Natural killer cell (primary cell): ENCODE measurements at regions not wholly inside any gene's neighbourhood (a gene's known extent, or its start where the extent isn't known, plus 50 kb on each side); places are given as distances from the start of the nearest gene placed in this dataset.

Experiments
- ATAC-seq, 3 donors: fragments of 150-1000 bp in 2 of 3; fragments of 200-7000 bp in 1 of 3; cut with Tn5 transposase; 1 replicate in 1 of 3; 2 replicates in 2 of 3; pipeline ENCODE4 v1.10.0; 2021; ENCODE audit warnings: mild to moderate bottlenecking in 2 of 3, moderate library complexity in 2 of 3
- DNase-seq, 2 donors: peaks; one replicate each; pipeline versions ENCODE4 v3.0.0 to v3.0.0-alpha.2; 2013 to 2021; ENCODE audit warnings: mixed read lengths in 1 of 2
- H3K27ac ChIP-seq: one replicate; pipeline ENCODE4 v1.5.1; 2013; ENCODE audit warnings: mild to moderate bottlenecking, low read length
- H3K27me3 ChIP-seq: one replicate; pipeline ENCODE4 v1.6.1; 2013; ENCODE audit warnings: low read length; ENCODE audit not compliant: control insufficient read depth, insufficient read depth
- H3K36me3 ChIP-seq: one replicate; pipeline ENCODE4 v1.6.1; 2013; ENCODE audit warnings: low read length; ENCODE audit not compliant: control insufficient read depth, insufficient read depth
- H3K4me1 ChIP-seq: one replicate; pipeline ENCODE4 v1.6.1; 2013; ENCODE audit warnings: low read length; ENCODE audit not compliant: control insufficient read depth, insufficient read depth
- H3K4me3 ChIP-seq: one replicate; pipeline ENCODE4 v1.5.1; 2013; ENCODE audit warnings: low read length
- H3K9me3 ChIP-seq: one replicate; pipeline ENCODE4 v1.6.1; 2013; ENCODE audit warnings: low read length; ENCODE audit not compliant: control insufficient read depth, insufficient read depth
- H3K27ac Mint-ChIP-seq, 2 donors: one replicate each; pipeline ENCODE4 v1.8.0; 2022; ENCODE audit warnings: mild to moderate bottlenecking in 2 of 2, mixed read lengths in 2 of 2, moderate library complexity in 1 of 2
- H3K27me3 Mint-ChIP-seq, 2 donors: one replicate each; pipeline ENCODE4 v1.8.0; 2022; ENCODE audit warnings: low read depth in 2 of 2, mixed read lengths in 2 of 2
- H3K36me3 Mint-ChIP-seq: one replicate; pipeline ENCODE4 v1.8.0; 2022; ENCODE audit warnings: mixed read lengths
- H3K4me1 Mint-ChIP-seq, 2 donors: one replicate each; pipeline ENCODE4 v1.8.0; 2022; ENCODE audit warnings: mixed read lengths in 2 of 2
- H3K4me3 Mint-ChIP-seq: one replicate; pipeline ENCODE4 v1.8.0; 2022; ENCODE audit warnings: mild to moderate bottlenecking, moderate library complexity, mixed read lengths
- H3K9me3 Mint-ChIP-seq, 2 donors: one replicate each; pipeline ENCODE4 v1.8.0; 2022; ENCODE audit warnings: mixed read lengths in 2 of 2
- CTCF ChIP-seq: fragments of 200-600 bp; IDR thresholded peaks from one replicate; pipeline ENCODE4 v1.8.0; 2022; ENCODE audit warnings: antibody characterized with exemption
- WGBS: methylation state at CpG from one replicate; pipeline ENCODE4 v1.1.7; 2013; ENCODE audit warnings: missing lambda C conversion rate; ENCODE audit not compliant: insufficient coverage; 5-methylcytosine and 5-hydroxymethylcytosine counted together
- intact Hi-C: fragments of 100-400 bp; cut with micrococcal nuclease; formaldehyde crosslinking; loops from one replicate; pipeline ENCODE4 v1.14.2; 2022

- no peaks in the 10 kb centered on the region for H3K27me3 Mint-ChIP-seq
- H3K4me1 ChIP-seq: no peaks in the 10 kb centered on the region
- DNase-seq (no peak), ATAC-seq (no peak)
- H3K4me1 Mint-ChIP-seq: no peaks in the 10 kb centered on the region
- intact Hi-C loops: no loop called here
- no peak overlapping the region for H3K27ac ChIP-seq
- no peaks in the 10 kb centered on the region for H3K36me3 Mint-ChIP-seq
- H3K9me3 ChIP-seq: no peaks in the 10 kb centered on the region
- no peak overlapping the region for H3K4me3 Mint-ChIP-seq
- 20% methylated on average over 1 of the region's 3 CpGs for WGBS
- TF ChIP-seq CTCF: no peak
- H3K4me3 ChIP-seq: no peak overlapping the region
- no peaks in the 10 kb centered on the region for H3K36me3 ChIP-seq
- H3K9me3 Mint-ChIP-seq: peaks cover 7 to 20% of the 10 kb centered on the region in 2 donors
- no peaks in the 10 kb centered on the region for H3K27me3 ChIP-seq
- no peak overlapping the region for H3K27ac Mint-ChIP-seq
These were observed 1808.9 kb upstream of the TENM3 start for GRCh38 chr4:180434131-180434895.

GRCh38 chr4:180436361-180436760, 1806.8 kb upstream of the TENM3 start:
- no peak for TF ChIP-seq CTCF
- no peak overlapping the region for H3K27ac Mint-ChIP-seq
- H3K36me3 ChIP-seq: no peaks in the 10 kb centered on the region
- WGBS: 67% methylated on average over 1 of the region's 1 CpG
- no peaks in the 10 kb centered on the region for H3K4me1 Mint-ChIP-seq
- H3K27ac ChIP-seq: no peak overlapping the region
- peaks cover 11 to 23% of the 10 kb centered on the region in 2 donors for H3K9me3 Mint-ChIP-seq
- peaks cover 8% of the 10 kb centered on the region for H3K36me3 Mint-ChIP-seq
- no peaks in the 10 kb centered on the region for H3K4me1 ChIP-seq
- H3K27me3 Mint-ChIP-seq: no peaks in the 10 kb centered on the region
- ATAC-seq: no peak
- DNase-seq: no peak
- no peaks in the 10 kb centered on the region for H3K9me3 ChIP-seq
- H3K4me3 ChIP-seq: no peak overlapping the region
- no peak overlapping the region for H3K4me3 Mint-ChIP-seq
- intact Hi-C loops: no loop called here
- no peaks in the 10 kb centered on the region for H3K27me3 ChIP-seq

- H3K27ac Mint-ChIP-seq: no peak overlapping the region
- no peak overlapping the region for H3K4me3 Mint-ChIP-seq
- H3K4me3 ChIP-seq: no peak overlapping the region
- ATAC-seq (no peak), DNase-seq (no peak)
- H3K9me3 Mint-ChIP-seq: peaks cover 11 to 19% of the 10 kb centered on the region in 2 donors
- intact Hi-C loops: no loop called here
- TF ChIP-seq CTCF: no peak
- H3K9me3 ChIP-seq: no peaks in the 10 kb centered on the region
- no peaks in the 10 kb centered on the region for H3K4me1 Mint-ChIP-seq
- WGBS: 29% methylated on average over 4 of the region's 5 CpGs
- H3K27me3 ChIP-seq: no peaks in the 10 kb centered on the region
- no peaks in the 10 kb centered on the region for H3K27me3 Mint-ChIP-seq
- H3K4me1 ChIP-seq: no peaks in the 10 kb centered on the region
- no peaks in the 10 kb centered on the region for H3K36me3 ChIP-seq
- no peak overlapping the region for H3K27ac ChIP-seq
- peaks cover 8% of the 10 kb centered on the region for H3K36me3 Mint-ChIP-seq
These were observed 1805.6 kb upstream of the TENM3 start for GRCh38 chr4:180437601-180438000.

GRCh38 chr4:180448306-180448705, 1794.9 kb upstream of the TENM3 start:
- Mint-ChIP-seq H3K4me1 (no peaks in the 10 kb centered on the region), H3K4me3 (no peak overlapping the region), H3K27me3 (no peaks in the 10 kb centered on the region), H3K9me3 (peaks cover 0 to 4% of the 10 kb centered on the region in 2 donors), H3K36me3 (no peaks in the 10 kb centered on the region), H3K27ac (no peak overlapping the region)
- TF ChIP-seq CTCF: no peak
- ATAC-seq (no peak), DNase-seq (no peak)
- 70% methylated on average over 1 of the region's 1 CpG for WGBS
- Histone ChIP-seq H3K27me3 (no peaks in the 10 kb centered on the region), H3K27ac (no peak overlapping the region), H3K4me1 (no peaks in the 10 kb centered on the region), H3K36me3 (no peaks in the 10 kb centered on the region), H3K9me3 (peaks cover 4% of the 10 kb centered on the region), H3K4me3 (no peak overlapping the region)
- intact Hi-C loops: no loop called here
